ENCODE measurements at regions not wholly inside any gene's neighbourhood (a gene's known extent, or its start where the extent isn't known, plus 50 kb on each side); places are given as distances from the start of the nearest gene placed in this dataset.

DNA sequence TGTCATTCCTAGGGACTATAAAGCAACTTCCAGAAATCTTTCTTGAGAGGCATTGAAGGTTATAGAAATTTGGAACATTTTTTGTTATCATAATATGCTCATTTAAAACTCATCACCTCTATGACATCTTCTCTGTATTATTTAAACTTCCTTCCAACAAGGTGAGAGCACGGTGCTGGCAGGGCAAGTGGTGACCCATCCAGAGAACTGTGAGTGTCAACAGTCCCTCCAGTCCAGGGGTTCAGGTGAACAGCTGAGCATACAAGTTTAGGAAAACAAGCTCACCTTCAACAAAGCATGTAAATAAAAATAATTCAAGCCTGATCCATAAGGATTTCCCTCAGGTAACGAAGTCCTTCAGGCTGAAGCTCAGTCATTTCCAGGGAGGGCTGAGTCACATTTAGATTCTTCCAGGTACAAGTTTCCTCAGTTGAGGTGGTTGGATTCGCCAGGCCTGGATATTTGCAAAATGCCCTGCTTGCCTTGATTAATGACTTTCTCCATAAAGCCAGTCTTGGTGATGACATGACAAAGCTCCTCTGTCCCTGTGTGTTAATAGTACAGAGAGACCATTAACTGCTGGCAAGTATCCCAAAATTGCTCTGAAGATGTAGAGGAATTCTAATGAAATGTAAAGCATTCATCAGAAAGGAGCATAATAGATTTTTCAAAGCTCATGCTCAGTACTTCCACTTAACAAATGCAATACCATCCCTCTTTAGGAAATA, 263.6 kb upstream of the GADL1 start:
- TF ChIP-seq, protein P1, sequence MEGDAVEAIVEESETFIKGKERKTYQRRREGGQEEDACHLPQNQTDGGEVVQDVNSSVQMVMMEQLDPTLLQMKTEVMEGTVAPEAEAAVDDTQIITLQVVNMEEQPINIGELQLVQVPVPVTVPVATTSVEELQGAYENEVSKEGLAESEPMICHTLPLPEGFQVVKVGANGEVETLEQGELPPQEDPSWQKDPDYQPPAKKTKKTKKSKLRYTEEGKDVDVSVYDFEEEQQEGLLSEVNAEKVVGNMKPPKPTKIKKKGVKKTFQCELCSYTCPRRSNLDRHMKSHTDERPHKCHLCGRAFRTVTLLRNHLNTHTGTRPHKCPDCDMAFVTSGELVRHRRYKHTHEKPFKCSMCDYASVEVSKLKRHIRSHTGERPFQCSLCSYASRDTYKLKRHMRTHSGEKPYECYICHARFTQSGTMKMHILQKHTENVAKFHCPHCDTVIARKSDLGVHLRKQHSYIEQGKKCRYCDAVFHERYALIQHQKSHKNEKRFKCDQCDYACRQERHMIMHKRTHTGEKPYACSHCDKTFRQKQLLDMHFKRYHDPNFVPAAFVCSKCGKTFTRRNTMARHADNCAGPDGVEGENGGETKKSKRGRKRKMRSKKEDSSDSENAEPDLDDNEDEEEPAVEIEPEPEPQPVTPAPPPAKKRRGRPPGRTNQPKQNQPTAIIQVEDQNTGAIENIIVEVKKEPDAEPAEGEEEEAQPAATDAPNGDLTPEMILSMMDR (IDR thresholded peaks at IDR 0.05; ENCODE audit: control extremely low read depth, extremely low read depth, low read depth, missing control alignments), result no peak
- CTCF ChIA-PET, result interaction anchor here (1.0 to 2.5 kb wide), 5 partner anchors 17 to 388 kb away, joined by 3 to 7 read pairs (median 3); no protein-coding TSS in a partner anchor
- POLR2A ChIA-PET, result no interaction called here
- no peak for DNase-seq (ENCODE audit: extremely low spot score)

DNA sequence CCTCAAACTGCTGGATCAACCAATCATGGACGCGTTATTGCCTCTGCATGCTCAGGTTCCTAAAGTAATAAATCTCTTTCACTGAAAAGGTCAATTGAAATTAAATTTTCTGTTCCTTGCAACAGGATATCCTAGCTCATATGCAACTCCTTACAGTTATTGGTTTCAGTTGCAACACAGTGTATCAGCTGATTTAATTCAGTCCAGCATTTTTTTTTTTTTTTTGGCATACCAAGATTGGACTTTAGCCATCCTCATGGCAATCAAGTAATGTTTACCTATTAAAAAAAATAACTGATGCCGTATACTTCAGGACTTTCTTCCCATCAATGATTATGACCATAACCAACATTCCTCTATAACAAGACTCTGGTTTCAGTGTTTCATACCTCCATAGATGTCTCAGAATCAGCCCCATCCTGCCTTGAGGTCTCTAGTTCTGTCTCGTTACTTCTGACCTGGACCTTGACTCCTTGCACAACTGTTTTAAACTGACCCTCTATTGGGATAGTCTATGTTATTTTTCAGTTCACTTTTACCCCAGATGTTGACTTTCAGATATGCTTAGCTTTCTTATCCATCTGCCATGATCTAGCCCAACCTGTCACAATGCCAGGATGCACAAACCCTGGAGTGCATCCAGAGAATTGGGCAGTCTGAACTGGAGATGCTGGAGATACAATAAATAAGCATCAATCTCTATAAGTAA, 265.0 kb upstream of the GADL1 start:
- POLR2A ChIA-PET, result no interaction called here
- DNase-seq (ENCODE audit: extremely low spot score), result no peak
- TF ChIP-seq, protein P1 (IDR thresholded peaks at IDR 0.05; ENCODE audit: control extremely low read depth, extremely low read depth, low read depth, missing control alignments), result no peak
- CTCF ChIA-PET, result interaction anchor here (2.1 to 2.5 kb wide), 2 partner anchors 14 to 16 kb away, joined by 5 to 7 read pairs; no protein-coding TSS in a partner anchor

DNA sequence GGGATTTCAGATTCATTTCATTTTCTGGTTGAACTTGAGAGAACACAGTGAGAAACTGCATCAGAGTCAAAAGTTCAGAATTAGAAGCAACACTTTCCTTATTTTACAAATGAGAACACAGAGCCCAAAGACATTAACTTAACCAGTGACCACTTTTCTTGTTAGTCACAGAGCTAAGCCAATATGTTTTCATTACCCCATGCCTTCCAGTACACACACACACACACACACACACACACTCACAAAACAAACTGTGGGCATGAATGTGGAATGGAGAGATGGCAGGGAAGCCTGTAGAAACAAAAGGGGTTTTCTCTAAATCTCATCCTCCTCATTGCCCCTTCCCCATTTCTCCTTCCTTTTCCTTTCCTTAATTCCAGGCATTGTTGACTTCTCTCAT, 267.4 kb upstream of the GADL1 start:
- CTCF ChIA-PET, result no interaction called here
- POLR2A ChIA-PET, result no interaction called here
- TF ChIP-seq, protein P1 (IDR thresholded peaks at IDR 0.05; ENCODE audit: control extremely low read depth, extremely low read depth, low read depth, missing control alignments), result no peak
- DNase-seq (ENCODE audit: extremely low spot score), result no peak

DNA sequence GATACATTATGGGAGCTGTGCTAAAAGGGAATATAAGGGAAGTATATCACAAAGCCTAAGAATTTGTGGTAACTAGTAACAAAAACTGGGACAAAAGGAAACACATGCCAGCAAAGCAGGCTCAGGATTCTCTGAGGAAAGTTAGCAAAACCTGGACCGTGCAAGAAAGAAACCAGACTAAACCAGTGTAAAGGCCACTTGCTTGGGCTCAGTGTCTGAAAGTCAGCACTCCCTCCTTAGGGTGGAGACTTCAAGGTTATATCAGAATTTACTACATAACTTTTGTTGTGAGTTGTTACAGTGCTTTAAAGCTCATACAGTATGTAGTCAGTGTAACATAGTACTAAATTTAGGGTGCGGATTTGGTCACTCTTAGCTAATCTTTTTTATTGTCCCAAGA, 269.9 kb upstream of the GADL1 start:
- TF ChIP-seq, protein P1 (IDR thresholded peaks at IDR 0.05; ENCODE audit: control extremely low read depth, extremely low read depth, low read depth, missing control alignments), result no peak
- DNase-seq (ENCODE audit: extremely low spot score), result no peak
- POLR2A ChIA-PET, result no interaction called here
- CTCF ChIA-PET, result interaction anchor here (1.6 kb wide), 1 partner anchor 9 kb away, joined by 4 read pairs; no protein-coding TSS in a partner anchor

DNA sequence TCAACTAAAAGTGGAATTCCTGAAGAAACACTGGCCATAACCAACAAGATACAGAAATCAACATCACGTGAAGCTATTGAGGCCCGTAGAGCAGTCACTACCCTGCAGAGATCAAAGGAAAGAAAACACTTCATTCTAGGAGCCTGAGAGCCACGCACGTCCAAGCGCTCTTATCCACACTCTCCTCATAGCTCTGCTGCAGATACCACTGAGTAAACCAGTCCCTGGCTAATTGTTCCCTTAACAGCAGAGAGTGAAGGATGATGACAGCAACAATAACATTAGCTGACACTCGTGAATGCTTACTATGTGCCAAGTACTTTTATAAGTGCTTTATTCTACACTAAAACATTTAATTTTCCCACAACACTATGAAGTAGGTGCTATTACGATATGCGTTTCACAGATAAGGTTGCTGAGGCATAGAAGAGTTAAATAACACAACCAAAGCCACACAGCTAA, 271.0 kb upstream of the GADL1 start:
- POLR2A ChIA-PET, result no interaction called here
- TF ChIP-seq, protein P1 (IDR thresholded peaks at IDR 0.05; ENCODE audit: control extremely low read depth, extremely low read depth, low read depth, missing control alignments), result no peak
- CTCF ChIA-PET, result interaction anchor here (1.1 kb wide), 3 partner anchors 46 to 283 kb away, joined by 3 to 5 read pairs (median 4); no protein-coding TSS in a partner anchor
- DNase-seq (ENCODE audit: extremely low spot score), result no peak

DNA sequence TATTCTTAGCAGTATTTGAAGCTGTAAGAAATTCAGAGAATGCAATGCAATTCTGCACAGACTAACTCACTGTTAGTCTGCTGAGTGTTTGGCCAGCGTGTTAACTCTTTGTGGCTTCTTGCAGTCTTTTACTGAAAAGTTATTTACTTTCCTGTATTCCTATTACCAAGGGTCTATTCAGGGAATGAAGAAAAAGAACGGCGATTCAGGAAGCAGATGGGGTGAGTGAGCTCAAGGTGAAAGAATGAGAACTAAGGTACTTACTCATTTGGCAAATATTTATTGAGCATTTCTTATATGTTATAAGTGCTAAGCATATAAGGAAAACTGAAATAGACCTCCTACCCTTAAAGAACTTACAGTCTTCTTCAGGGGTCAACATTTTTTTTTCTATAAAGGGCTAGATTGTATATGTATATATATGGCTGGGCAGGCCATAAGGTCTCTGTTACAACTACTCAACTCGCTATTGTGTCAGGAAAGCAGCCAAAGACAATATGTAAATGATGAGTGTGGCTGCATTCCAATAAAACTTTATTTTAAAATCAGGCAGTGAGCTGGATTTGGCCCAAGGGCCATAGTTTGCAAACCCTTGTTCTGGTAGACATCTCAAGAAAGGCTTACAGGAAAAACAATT, 271.9 kb upstream of the GADL1 start:
- no peak for DNase-seq (ENCODE audit: extremely low spot score)
- ChIA-PET CTCF (interaction anchor here (0.7 to 1.1 kb wide), 4 partner anchors 10 to 529 kb away, joined by 3 to 4 read pairs (median 3); no protein-coding TSS in a partner anchor), POLR2A (no interaction called here)
- TF ChIP-seq, protein P1 (IDR thresholded peaks at IDR 0.05; ENCODE audit: control extremely low read depth, extremely low read depth, low read depth, missing control alignments), result no peak
